ENCODE measurements at regions not wholly inside any gene's neighbourhood (a gene's known extent, or its start where the extent isn't known, plus 50 kb on each side); places are given as distances from the start of the nearest gene placed in this dataset.

- TF ChIP-seq CTCF (IDR thresholded peaks at IDR 0.05) (no peak), POLR2A (IDR thresholded peaks at IDR 0.05) (no peak), POLR2AphosphoS5 (IDR thresholded peaks at IDR 0.05; ENCODE audit: insufficient read depth in 1 of 2, low read depth in 1 of 2) (no peak)
Measured at GRCh38 chr2:56017784-56018183, 94.2 kb upstream of the EFEMP1 start.
